HG02973 (cell line): ENCODE measurements at regions not wholly inside any gene's neighbourhood (a gene's known extent, or its start where the extent isn't known, plus 50 kb on each side); places are given as distances from the start of the nearest gene placed in this dataset.
"Not testable (repeated sequence)": the region's sequence is repeated elsewhere in the genome, so short reads cannot be mapped to it uniquely, and the experiment has no call there.

Experiments
- ATAC-seq: cut with Tn5 transposase; IDR thresholded peaks from one replicate; pipeline ENCODE4 v1.9.1; 2021; ENCODE audit warnings: moderate library complexity; ENCODE audit not compliant: unreplicated experiment

- no peak for ATAC-seq
Observed at GRCh38 chr1:29599071-29599470, 362.7 kb downstream of the PTPRU start.

- no peak for ATAC-seq
Observed at GRCh38 chr1:29597861-29598260, 361.5 kb downstream of the PTPRU start.

- no peak for ATAC-seq
Observed at GRCh38 chr1:29593601-29594382, 357.5 kb downstream of the PTPRU start.

DNA sequence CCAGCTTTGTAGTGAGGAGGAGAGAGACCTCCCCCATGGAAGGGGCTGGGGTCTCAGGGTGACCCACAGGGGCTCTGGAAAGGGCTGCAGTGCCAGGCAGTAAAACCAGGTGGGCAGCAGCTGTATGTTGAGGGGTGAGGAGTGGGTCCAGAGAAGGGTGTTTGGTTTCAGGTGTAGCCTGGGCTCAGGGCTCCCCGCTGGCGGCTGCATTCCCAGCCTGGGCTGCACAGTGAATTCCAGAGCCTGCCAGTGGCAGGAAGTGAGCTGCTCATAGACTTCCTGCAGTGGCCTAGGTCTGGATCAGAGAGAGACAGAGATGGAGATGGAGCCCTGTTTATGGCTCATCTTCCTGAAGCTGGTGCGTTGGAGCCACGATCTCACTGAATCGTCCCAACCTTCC is 356.4 kb downstream of the PTPRU start:
- no peak for ATAC-seq

DNA sequence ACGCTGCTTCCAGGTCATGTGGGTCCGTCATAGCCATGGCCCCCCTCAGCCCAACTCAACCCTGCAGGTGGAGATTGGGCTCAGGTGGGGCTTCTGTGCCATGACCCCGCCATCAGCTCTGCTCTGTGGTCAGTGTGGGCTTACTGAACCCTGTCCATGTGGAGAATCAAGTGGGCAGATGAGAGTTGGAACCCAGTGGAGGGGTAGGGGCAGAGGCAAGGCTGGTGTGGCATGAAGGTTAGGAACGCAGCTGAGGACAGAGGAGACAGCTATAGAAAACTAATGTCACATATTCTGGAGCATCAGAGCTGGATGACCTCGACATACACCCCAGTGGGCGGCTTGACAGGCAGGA is 355.9 kb downstream of the PTPRU start:
- no peak for ATAC-seq

DNA sequence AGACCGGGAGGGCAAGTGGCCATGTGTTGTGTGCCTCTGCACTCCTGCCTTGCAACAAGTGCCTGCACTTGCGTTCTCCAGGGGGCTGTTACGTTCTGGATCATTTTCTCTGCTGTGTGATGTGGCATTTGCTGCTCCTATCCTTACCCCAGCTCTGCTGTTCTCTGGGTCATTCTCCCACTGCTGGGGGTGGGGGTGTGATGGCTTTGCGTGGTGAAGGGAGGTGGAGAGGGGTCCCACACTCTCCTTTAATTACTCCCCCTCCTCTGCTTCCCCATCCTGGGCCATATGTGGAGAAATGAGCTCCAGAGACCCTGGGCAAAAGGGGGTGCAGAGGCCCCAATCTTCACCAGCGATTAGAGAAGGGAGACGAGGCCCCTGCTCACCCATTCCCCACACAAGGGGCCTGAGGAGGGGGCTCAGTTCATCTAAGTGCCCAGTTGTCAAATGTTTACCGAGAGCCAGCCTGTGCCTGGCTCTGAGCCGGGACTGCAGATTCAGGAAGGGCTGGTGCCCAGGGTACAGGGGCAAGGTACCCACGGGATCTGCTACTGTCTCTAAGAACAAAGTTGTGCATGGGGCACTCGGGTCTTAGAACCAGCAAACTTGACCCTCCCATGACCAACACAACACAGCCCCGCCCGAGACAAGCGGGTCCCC is 355.4 kb downstream of the PTPRU start:
- ATAC-seq, result no peak

GRCh38 chr1:29590583-29591565 is 354.6 kb downstream of the PTPRU start:
- no peak for ATAC-seq

GRCh38 chr1:29589716-29590115 is 353.4 kb downstream of the PTPRU start:
- not testable (repeated sequence) for ATAC-seq

GRCh38 chr1:29586991-29587745 is 350.8 kb downstream of the PTPRU start:
- ATAC-seq, result no peak

DNA sequence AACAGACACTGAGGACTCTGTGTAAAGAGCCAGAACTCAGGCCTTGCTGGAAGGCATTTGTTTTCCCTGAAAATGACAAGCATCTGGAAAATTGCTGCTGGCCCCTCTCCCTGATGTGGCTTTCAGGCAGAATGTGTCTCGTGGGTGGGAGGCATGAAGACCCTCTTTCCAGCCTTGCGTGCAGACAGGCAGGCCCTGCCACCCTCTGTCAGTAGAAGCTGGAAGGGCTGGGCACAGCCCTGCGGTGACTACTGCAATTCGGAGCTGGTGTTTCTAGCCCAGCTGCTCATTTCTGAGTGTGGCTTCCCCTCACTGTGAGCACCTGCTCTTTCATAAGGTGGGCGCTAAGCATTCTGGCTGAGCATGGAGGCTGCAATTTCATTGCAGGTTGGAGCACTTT is 349.9 kb downstream of the PTPRU start:
- ATAC-seq, result no peak

DNA sequence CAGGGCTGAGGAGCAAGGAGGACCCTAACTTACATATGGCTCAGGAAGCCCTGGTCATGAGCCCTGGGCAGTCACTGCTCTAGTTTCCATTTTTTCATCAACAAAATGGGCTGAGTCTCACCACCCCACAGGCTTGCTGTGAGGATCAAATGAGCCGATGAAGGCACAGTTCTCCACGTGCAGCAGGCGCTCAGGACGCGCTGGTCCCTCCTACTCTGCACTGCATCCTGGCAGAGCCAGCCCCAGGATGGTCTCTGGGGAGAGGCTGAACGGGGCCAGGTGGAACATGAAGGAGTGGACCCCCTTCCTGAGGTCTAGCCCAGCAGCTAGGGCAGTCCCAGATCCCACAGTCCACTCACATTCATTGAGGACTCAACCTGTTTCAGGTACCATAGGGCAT is 349.3 kb downstream of the PTPRU start:
- ATAC-seq, result no peak

GRCh38 chr1:29585201-29585600 is 348.9 kb downstream of the PTPRU start:
- ATAC-seq, result no peak

DNA sequence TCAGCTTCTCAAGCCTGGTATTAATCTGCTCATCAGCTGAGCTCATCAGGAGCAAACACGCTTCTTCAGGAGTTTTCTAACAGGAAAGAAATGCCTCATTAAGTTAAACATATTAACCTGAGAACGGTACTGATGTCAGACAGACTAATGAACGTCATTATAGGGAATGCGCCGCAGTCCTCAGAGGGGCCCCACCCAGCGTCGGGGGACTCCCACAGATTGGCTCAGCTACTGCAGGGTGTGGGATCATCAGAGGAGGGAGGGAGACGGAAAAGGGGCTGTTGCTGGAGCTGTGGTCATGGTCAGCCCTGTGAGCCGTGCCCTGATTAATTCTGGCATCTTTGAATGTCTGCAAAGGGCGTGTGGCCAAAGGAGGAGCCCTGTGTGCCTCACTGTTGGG is 348.5 kb downstream of the PTPRU start:
- no peak for ATAC-seq

DNA sequence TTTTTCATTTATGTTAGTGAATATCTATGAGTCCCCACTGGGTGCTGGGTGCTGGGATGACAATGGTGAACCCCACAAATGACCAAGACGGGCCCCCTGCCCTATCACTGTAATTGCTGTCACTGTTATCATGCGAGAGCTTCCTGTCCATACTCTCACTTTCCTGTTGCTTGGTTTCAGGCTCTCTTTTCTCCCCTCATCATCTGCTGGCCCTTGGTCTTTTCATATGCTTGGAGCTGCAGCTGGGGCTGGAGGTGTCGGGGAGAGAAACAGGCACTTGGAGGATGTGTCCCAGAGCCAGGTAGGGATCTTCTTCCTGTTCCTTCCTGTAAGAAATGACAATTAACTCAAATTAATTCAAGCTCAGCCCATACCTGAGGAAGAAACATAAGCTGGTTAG is 348.0 kb downstream of the PTPRU start:
- ATAC-seq, result no peak

DNA sequence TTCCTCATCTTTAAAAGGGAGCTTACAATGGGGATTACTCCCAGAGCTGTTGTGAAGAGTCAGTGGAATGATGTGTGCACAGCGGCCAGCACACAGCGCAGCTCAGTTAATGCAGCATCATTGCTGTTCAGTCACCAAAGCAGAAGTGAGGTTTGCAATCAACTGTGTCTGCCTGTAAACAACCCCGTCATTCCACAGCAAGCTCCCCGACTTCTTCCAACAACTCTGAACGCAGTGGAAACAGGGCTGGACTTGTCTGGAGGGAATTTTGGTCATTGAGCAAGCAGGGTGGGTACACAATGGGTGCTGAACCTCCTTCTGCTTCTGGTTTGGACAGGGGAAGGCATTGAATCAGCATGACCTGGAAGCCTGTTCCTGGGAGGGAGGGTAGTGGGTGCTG is 347.4 kb downstream of the PTPRU start:
- ATAC-seq, result no peak

GRCh38 chr1:29581256-29581655 is 344.9 kb downstream of the PTPRU start:
- no peak for ATAC-seq

- no peak for ATAC-seq
Observed at GRCh38 chr1:29579821-29580425, 343.6 kb downstream of the PTPRU start.

DNA sequence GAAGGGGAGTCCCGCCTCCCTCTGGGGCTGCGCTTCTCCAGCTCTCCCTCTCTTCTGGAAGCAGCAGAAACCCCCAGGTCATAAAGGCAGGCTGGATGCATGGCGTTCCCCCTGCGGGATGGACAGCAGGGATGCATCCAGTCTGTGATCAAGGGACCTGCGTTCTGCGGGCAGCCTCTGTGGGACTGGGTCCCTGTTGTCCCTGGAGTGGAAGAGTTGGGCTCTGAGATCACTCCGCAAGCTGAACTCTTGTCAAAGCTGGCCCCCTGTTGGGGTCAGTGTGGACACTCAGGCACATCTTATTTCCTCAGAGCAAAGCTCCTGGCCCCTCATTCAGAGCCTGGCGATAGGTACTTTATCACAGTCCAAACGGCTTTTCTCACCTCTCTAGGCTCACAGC is 341.2 kb downstream of the PTPRU start:
- ATAC-seq, result no peak

DNA sequence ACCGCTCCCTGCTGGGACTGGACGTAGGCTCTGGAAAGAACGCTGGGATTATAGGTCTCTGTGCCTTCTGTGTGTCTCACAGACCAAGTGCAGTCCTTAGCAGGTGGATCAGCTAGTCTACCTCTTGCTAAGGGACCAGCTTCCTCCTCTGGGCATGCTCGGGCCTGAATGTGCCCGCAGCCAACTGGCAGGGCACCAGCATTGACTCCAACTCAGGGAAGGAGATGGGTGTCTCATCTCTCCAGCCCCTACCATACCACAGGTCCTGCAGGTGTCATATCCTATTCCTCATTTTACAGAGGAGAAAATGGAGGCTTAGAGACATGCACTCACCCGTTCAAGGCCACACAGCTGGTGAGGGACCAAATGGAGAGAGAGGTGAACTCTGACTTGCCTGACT is 340.2 kb downstream of the PTPRU start:
- ATAC-seq, result no peak

- no peak for ATAC-seq
Observed at GRCh38 chr1:29575826-29576225, 339.5 kb downstream of the PTPRU start.
